Body of pancreas (tissue), 4 donors: ENCODE measurements at regions not wholly inside any gene's neighbourhood (a gene's known extent, or its start where the extent isn't known, plus 50 kb on each side); places are given as distances from the start of the nearest gene placed in this dataset.
A peak's percentile ranks its signal among the peaks of the same experiment; 100 is the strongest.
"Not testable (repeated sequence)": the region's sequence is repeated elsewhere in the genome, so short reads cannot be mapped to it uniquely, and the experiment has no call there.

Source experiments
- ATAC-seq: fragments of 150-250 bp; one replicate; pipeline ENCODE4 v1.9.1; 2016
- DNase-seq, 4 donors: peaks; one replicate each; pipeline ENCODE4 v3.0.0-alpha.2; 2019
- H3K27ac ChIP-seq, 4 donors: fragments of 200-600 bp; sonication (generic); 1 replicate in 3 of 4; 2 replicates in 1 of 4; pipeline versions ENCODE4 v1.5.1 to v1.6.1; 2016 to 2019; ENCODE audit warnings: mild to moderate bottlenecking in 1 of 4, mixed read lengths in 1 of 4, moderate library complexity in 1 of 4
- H3K27me3 ChIP-seq, 2 donors: fragments of 200-600 bp; sonication (generic); one replicate each; pipeline ENCODE4 v1.6.0; 2016; ENCODE audit warnings: mild to moderate bottlenecking in 1 of 2
- H3K36me3 ChIP-seq, 2 donors: fragments of 200-600 bp; sonication (generic); replicated peaks in 1 of 2; 2 replicates each; pipeline ENCODE4 v1.5.1; 2016; ENCODE audit warnings: low read depth in 2 of 2; ENCODE audit not compliant: insufficient read depth in 1 of 2
- H3K4me1 ChIP-seq: fragments of 200-600 bp; sonication (generic); one replicate; pipeline ENCODE4 v1.6.0; 2016
- H3K4me3 ChIP-seq, 2 donors: fragments of 200-600 bp; sonication (generic); 1 replicate in 1 of 2; 2 replicates in 1 of 2; pipeline ENCODE4 v1.5.1; 2016 to 2019
- H3K9me3 ChIP-seq, 3 donors: fragments of 200-600 bp; sonication (generic); 1 replicate in 2 of 3; 2 replicates in 1 of 3; pipeline ENCODE4 v1.5.1; 2016
- WGBS, 2 donors: methylation state at CpG; one replicate each; pipeline ENCODE4 v1.1.5; 2017; 5-methylcytosine and 5-hydroxymethylcytosine counted together
- intact Hi-C: fragments of 100-400 bp; cut with DNase I; formaldehyde crosslinking; loops from one replicate; pipeline ENCODE4 v1.15.1; 2023

DNA sequence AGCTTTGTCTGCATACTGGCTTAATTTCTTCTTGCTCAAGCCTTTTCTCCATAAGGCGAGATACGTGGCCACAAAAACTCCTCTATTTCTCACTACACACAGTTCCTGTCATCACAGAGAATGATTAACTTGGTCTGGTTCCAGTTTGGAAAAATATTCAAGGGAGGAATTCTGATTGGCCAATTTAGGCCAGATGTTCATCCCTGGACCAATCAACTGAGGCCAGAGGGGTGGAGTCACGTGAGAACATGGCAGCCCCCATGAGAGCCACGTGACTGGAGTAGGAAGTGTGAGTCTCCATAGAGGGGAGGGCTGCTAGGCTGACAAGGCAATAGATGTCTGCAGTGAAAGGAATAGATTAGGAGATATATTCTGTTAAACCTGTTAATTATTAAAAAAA is 200.0 kb downstream of the OTOP1 start:
- WGBS, 2 donors: 39 to 50% methylated on average over 4 of the region's 4 CpGs
- H3K9me3 ChIP-seq, H3K36me3 ChIP-seq, H3K27me3 ChIP-seq, DNase-seq, H3K4me3 ChIP-seq, H3K27ac ChIP-seq, ATAC-seq, intact Hi-C loops, H3K4me1 ChIP-seq: not testable (repeated sequence)

DNA sequence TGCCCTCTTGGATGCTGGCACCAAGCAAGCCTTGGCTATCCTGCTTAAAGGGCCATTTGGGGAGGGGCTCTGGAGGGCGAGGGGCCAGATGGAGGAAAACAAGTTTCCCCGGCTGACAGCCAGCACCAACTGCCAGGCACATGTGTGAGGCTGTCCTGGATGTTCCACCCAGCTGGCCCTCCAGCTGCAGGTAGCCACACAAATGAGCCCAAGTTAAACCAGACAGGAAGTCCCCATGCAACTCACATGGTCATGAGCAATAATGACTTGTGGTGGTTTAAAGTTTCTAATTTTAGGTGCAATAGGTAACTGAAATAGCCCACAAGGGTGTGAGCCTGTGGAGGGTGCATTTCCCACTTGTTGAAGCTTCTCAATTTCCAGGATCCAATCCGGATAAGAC is 198.0 kb downstream of the OTOP1 start:
- 50 to 80% methylated on average over 1 to 3 of the region's 3 CpGs for WGBS, 2 donors
- H3K9me3 ChIP-seq, H3K36me3 ChIP-seq, H3K27ac ChIP-seq, DNase-seq, H3K4me3 ChIP-seq, H3K27me3 ChIP-seq, ATAC-seq, intact Hi-C loops, H3K4me1 ChIP-seq: not testable (repeated sequence)

DNA sequence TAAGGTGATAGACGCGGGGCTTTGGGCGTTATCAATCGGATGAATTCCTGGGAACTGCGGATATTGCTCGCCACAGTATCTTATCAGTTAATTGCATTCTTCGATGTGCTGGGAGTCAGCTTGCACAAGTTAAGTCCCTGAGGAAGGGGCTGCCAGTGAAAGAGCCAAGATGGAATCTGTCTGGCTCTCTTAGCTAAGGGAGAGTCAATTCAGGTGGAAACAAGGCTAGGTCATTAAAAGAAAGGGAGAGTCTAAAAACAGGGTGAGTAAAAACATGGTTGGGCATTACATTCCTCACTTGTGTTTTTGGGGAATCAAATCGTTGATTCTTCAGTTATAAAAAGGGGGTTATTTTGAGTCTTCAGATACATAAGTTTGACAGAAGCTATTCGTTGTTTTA is 196.2 kb downstream of the OTOP1 start:
- intact Hi-C loops, H3K36me3 ChIP-seq, H3K27me3 ChIP-seq, DNase-seq, H3K27ac ChIP-seq, H3K9me3 ChIP-seq, H3K4me1 ChIP-seq, H3K4me3 ChIP-seq, ATAC-seq: not testable (repeated sequence)
- whole genome bisulfite sequencing, 2 donors: 32 to 34% methylated on average over 9 of the region's 9 CpGs

DNA sequence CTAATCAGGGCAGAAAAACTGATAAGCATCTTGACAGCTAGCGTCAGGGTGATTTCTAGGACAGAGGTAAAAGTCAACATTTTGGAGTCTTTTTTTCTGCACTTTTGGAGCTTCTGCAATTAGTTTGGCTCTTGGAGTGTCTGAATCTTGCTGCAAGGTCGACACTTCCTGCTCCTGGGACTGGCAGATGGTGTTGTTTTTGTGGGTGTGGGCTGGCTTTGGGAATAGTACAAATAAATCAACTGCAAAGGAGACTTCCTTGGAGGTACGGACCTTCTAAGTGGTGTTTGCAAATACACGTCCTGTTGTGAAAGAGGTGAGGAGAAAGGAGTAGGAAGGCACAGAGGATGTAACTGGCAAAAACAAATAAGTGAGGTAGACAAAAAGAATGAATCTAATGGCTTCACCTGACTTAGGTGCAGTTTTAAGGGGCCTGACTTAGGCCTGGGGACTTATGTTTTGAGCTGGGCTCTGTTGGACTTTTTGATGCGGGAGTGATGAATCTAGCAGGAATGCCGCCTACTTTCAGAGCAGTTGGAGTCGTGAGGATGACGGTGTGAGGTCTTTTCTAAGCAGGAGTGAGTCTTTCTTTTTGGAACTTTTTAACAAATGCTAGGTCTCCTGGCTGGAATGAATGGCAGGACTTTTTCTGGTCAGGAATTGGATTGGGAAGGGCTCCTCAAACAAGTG is 195.1 kb downstream of the OTOP1 start:
- WGBS, 2 donors: 56 to 69% methylated on average over 8 of the region's 8 CpGs
- H3K36me3 ChIP-seq, H3K27ac ChIP-seq, H3K9me3 ChIP-seq, H3K4me3 ChIP-seq, intact Hi-C loops, H3K4me1 ChIP-seq, ATAC-seq, H3K27me3 ChIP-seq, DNase-seq: not testable (repeated sequence)

DNA sequence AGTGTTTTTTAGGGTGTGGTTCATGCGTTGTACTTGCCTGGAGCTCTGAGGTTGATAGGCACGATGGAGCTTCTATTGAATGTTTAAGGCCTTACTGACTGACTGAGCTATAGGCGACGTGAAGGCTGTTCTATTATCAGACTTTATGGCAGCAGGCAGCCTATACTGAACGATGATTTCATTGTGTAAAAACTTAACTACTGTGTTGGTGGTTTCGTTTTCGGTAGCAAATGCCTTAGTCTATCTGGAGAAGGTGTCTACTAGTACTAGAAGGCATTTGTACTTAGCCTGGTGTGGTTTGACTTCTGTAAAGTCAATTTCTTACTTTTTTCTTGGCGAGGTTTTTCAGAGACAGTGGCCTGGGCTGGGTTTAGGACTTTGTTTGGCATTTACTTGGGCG is 194.4 kb downstream of the OTOP1 start:
- H3K36me3 ChIP-seq, H3K27me3 ChIP-seq, H3K9me3 ChIP-seq, DNase-seq, H3K4me1 ChIP-seq, H3K27ac ChIP-seq, intact Hi-C loops, H3K4me3 ChIP-seq, ATAC-seq: not testable (repeated sequence)
- WGBS, 2 donors: 62 to 75% methylated on average over 9 of the region's 9 CpGs

DNA sequence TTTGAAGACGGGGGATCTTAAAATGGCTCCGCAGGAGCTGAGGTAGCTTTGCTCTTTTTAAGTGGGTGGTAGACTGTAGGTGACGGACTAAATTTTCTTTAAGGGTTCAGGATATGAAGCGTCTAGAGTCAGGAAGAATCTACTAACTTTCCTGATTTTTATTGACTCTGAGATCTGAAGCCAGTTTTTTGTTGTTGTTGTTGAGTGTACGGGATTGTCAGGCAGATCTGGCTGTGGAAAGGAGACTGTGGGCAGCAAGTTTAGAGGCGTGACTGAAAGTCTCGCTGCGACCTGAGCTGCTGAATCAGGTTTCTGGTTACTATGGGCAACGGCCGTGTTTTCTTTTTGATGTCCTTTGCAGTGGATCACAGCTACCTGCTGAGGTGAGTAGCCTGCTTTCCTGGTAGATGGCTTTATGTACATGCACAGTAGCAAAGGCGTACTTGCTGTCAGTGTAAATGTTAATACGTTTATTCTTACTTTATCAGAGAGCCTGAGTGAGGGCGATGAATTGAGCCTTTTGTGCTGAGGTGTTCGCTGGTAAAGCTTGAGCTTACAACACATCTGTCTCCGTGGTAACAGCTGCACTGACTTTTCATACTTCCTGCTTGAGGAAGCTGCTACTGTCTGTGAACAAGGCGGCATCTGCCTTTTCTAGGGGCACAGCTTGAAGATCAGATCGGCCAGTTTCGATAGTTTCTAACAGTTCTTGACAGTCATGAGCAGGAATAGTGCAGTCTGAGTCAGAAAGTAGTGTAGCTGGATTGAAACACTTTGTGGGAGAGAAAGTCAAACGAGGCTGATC is 193.7 kb downstream of the OTOP1 start:
- ATAC-seq, H3K27me3 ChIP-seq, DNase-seq, H3K9me3 ChIP-seq, H3K4me3 ChIP-seq, H3K4me1 ChIP-seq, H3K27ac ChIP-seq, H3K36me3 ChIP-seq, intact Hi-C loops: not testable (repeated sequence)
- WGBS, 2 donors: 31 to 55% methylated on average over 19 of the region's 19 CpGs

DNA sequence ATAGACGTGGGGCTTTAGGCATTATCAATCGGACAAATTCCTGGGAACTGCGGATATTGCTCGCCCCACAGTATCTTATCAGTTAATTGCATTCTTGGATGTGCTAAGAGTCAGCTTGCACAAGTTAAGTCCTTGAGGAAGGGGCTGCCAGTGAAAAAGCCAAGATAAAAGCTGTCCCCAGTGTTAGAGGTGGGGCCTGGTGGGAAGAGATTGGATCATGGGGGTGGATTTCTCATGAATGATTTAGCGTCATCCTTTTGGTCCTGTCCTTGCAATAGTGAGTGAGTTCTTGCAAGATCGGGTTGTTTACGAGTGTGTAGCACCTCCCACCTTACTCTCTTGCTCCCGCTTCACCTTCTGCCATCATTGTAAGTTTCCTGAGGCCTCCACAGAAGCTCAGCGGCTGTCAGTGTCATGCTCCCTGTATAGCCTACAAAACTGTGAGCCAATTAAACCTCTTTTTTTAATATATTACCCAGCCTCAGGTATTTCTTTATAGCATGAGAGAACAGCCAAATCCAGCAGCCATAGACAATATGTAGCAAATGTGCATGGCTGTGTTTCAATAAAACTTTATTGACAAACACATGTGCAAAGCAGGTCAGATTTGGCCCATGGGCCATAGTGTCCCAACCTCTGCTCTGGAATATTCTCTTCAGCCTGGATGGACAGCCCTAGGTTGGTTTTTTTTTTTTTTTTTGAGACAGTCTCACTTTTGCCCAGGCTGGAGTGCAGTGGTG is 189.2 kb downstream of the OTOP1 start:
- H3K9me3 ChIP-seq, H3K27ac ChIP-seq, H3K36me3 ChIP-seq, intact Hi-C loops, H3K4me3 ChIP-seq, ATAC-seq, DNase-seq, H3K27me3 ChIP-seq, H3K4me1 ChIP-seq: not testable (repeated sequence)
- 60 to 79% methylated on average over 9 of the region's 9 CpGs for WGBS, 2 donors

DNA sequence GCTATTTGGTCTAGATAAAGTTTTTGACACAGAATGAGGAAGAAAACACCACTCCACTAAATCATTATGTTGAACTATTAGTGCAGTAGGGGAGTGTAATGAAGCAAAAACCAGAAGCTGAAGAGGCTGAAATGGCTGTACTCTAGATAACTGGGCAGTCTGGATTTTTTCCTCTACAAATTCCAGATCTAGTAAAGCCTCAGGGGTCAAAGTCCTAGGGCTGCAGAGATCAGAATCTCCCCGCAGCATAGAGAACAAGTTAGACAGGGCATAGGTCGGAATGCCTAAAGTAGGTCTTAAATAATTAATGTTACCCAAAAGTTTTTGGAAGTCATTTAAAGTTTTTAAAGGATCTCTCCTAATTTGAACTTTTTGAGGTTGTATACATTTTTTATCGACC is 180.9 kb downstream of the OTOP1 start:
- H3K9me3 ChIP-seq, H3K36me3 ChIP-seq, H3K4me3 ChIP-seq, H3K27me3 ChIP-seq, intact Hi-C loops, ATAC-seq, H3K27ac ChIP-seq, H3K4me1 ChIP-seq: not testable (repeated sequence)
- whole genome bisulfite sequencing, 2 donors: 18 to 29% methylated on average over 3 of the region's 3 CpGs
- peak in 1 of 4 donors; percentile 9 for DNase-seq

DNA sequence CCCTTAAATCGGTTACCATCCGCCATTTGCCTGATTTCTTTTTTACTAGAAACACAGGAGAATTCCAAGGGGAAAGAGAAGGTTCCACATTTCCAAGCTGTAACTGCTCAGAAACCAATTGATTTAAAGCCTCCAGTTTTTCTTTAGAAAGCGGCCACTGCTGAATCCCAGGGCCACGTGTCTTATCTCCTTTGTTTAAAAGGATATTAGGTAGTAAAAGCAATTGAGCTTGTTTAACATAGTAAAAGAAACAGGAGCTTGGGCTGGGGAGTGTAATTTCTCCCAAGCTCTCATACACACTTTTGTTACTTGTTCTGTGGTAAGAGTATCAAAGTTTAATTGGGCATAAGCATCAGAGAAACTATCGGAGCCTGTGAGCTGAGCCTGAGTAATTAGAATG is 180.0 kb downstream of the OTOP1 start:
- H3K9me3 ChIP-seq, H3K27ac ChIP-seq, H3K36me3 ChIP-seq, intact Hi-C loops, H3K4me3 ChIP-seq, ATAC-seq, H3K27me3 ChIP-seq, H3K4me1 ChIP-seq, DNase-seq: not testable (repeated sequence)
- 33 to 66% methylated on average over 5 of the region's 5 CpGs for WGBS, 2 donors

DNA sequence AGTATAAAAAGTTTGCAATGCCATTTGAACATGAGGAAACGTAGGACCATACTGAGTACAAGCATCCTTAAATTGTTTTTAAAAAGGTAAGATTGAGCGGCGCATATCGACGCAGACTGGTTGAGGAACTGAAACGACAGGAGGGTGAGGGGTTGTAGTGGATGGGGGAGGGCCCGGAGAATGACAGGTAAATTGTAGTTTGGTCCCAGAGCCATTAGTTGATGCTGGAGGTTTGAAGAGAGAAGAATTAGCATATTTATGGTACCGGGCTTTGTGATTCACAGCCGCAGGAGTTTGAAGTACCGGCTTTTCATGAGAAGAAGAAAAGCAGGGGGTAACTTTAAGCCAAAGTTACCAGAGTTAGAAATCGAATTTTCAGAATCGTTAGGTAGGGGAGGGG is 179.5 kb downstream of the OTOP1 start:
- H3K4me1 ChIP-seq, H3K9me3 ChIP-seq, DNase-seq, intact Hi-C loops, ATAC-seq, H3K4me3 ChIP-seq, H3K36me3 ChIP-seq, H3K27ac ChIP-seq, H3K27me3 ChIP-seq: not testable (repeated sequence)
- WGBS, 2 donors: 41 to 76% methylated on average over 11 to 12 of the region's 12 CpGs

DNA sequence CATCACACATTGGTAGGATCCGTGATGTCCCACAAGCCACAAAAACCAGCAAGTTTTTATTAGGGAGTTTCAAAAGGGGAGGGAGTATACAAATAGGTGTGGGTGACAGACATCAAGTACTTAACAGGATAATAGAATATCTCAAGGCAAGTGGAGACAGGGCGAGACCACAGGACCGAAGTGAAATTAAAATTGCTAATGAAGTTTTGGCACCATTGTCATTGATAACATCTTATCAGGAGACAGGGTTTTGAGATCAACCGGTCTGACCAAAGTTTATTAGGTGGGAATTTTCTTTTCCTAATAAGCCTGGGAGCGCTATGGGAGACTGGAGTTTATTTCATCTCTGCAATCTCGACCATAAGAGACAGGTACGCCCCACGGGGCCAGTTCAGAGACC is 178.5 kb downstream of the OTOP1 start:
- intact Hi-C loops, H3K4me1 ChIP-seq, H3K9me3 ChIP-seq, H3K27ac ChIP-seq, H3K27me3 ChIP-seq, ATAC-seq, H3K4me3 ChIP-seq, DNase-seq, H3K36me3 ChIP-seq: not testable (repeated sequence)
- 14 to 24% methylated on average over 8 of the region's 8 CpGs for WGBS, 2 donors
